NOMO-1 treated with DMSO at 0.1 percent for 48 hours (cell line): ENCODE measurements at regions not wholly inside any gene's neighbourhood (a gene's known extent, or its start where the extent isn't known, plus 50 kb on each side); places are given as distances from the start of the nearest gene placed in this dataset.
"Not testable (repeated sequence)": the region's sequence is repeated elsewhere in the genome, so short reads cannot be mapped to it uniquely, and the experiment has no call there.

Source experiments
- DNase-seq: peaks from one replicate; lab custom pipeline; 2025; ENCODE audit not compliant: unreplicated experiment; lab: John Stamatoyannopoulos, UW

DNA sequence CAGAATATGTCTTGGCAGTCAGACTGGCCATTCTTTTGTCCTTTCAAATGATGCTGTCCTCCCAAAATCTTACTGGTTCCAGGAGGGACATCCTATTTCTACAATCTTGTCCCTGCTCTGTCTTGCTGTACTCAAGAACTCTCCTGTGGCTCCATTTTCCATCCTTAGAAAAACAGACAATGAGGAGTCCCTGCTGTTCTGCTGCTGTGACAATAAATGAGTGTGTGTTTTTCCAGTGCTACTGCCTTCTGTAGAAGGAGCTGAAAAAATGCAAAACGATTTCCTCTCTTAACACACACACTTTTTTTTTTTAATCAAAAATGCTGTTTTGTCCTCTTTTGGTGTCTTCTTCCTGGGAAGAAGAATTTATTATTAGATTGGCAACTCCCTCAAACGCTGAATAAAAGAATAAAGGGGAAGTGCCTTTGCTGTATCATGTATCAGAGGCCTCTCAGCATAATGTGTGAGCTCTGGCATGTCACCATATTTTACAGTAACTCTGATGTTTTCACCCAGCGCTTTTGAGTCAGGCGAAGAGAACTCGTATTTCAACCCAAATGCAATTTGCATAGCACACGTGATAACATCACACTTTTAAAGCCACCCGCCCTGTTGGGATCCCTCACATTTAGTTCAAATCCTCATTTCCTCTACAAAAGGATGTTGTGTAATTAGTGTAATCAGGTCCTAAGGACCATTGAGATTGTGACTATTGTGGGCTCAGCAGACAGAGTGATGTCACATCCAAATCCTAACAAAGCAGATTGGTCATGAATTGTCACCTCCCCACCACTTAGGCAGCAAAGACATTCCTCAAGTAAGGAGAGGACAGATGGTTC, 496.0 kb upstream of the LARGE1 start:
- no peak for DNase-seq

DNA sequence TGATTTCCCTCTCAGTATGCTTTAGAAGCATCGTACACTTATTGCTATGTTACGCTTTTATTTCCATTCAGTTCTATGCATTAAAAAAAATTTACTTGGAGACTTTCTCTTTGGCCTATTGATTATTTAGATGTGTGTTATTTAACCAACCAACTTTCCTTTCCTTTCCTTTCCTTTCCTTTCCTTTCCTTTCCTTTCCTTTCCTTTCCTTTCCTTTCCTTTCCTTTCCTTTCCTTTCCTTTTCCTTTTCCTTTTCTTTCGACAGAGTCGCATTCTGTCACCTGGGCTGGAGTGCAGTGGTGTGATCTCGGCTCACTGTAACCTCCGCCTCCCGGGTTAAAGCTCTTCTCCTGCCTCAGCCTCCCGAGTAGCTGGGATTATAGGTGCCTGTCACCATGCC, 502.7 kb upstream of the LARGE1 start:
- DNase-seq: not testable (repeated sequence)

DNA sequence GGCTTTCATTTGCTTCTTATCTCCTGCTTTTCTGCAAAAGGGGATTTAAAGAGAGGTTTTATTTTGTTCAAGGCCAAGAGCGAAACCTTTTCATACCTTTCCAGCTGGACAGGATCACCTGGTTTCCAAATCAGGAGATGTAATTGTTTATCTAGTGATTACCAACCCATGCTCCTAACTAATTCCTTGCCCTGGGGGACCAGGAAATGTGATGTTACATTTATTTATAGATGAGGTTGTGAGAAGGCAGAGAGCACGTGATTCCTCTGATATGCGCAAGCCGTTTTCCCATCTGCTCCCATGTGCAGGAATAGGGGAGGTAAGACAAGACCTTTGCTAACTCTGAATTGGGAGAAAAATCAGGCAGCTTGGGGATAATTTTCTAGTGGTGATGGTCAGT, 507.2 kb upstream of the LARGE1 start:
- DNase-seq: no peak

DNA sequence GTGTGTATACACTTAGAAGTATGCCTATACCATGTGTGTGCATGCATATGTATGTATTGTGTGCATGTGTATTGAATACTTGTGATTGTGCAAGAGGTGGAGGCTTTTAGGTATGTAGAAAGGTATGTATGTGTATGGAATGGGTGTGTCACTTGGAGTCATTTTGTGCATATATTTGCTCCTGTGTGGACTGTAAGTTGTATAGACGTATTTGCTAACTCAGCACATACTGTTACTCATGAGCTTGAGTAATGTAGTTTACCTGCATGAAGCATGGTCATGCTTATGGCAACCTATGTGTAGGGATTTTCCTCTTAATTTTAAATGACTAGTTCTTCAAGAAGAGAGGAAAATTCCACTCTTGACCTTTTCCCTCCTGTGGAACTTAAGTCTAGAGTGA, 507.6 kb upstream of the LARGE1 start:
- DNase-seq: no peak

DNA sequence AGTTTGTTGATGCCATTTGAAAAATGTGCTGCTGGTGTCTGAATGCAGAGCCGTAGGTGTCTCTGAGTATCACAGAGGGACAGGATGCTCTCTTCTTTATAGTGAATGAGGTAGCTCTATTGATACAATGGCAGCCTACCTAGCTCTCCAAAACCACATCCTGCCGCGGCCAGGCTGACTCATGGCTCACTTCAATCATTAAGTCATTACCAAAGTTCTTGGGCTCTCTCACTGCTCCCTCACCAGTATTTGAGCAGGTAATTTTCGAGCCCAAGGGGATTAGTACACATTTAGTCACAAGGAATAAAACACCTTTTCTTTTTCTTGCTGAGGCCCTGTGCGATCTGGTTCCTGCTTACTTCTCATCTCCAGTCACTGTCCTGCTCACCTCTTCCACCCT, 509.0 kb upstream of the LARGE1 start:
- DNase-seq: no peak

GRCh38 chr22:34430386-34430785, 510.1 kb upstream of the LARGE1 start:
- no peak for DNase-seq

GRCh38 chr22:34434371-34434770, 514.1 kb upstream of the LARGE1 start:
- DNase-seq: no peak

DNA sequence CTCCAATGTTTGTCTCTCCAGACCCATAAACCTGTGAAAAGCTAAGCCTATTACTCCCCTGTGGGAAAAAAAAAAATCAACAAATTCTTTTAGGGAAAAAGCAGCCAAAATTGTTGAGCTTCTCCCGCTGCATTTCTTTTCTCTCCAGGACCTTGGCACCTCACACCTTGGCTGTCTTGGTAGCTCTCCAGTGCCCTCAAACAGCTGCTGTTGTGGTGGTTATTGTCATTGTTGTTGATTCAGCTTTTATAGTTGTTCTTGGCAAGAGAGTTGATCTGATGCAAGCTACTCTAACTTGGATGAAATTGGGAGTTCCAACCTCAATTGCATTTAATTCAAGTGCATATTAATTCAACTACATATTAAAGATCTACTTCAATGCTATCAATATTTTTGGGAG, 516.9 kb upstream of the LARGE1 start:
- no peak for DNase-seq

- no peak for DNase-seq
Observed at GRCh38 chr22:34454598-34454997, 534.3 kb upstream of the LARGE1 start.

DNA sequence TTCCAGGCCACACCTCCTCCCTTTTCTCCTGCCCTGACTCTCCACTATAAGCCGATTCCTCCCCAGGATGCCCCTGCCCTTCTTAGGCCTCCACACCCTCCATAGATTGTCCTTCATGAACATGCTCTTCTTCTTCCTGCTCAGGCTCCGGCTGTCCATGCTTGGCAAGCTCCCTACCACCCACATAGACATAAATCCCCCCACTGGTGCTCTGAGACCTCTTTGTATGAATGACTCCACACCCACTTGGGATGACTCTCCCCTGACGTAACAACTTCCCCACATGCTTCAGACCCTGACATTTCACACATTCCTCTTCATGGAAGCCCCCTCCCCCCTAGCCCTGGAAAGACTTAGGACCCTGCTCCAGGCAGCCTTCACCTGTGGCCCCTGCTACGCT, 542.5 kb upstream of the LARGE1 start:
- no peak for DNase-seq

DNA sequence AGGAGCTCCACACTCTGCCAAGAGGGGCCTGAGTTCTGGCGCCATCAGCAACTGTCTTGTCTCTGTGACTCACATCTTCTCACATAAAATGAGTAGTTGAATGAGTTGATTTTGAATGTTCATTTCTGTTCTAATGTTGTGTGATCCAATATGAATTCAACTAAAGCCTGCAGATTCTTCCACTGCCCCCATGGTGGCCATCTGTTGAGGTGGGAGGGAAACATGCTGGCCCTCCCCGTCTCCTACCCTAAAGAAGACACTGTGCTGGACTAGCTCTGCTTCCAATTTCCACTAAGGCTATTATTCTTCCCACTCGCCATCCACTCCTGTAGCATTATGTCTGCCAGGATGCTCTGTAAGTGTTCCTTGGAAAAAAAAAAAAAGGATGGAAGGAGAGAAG, 555.6 kb upstream of the LARGE1 start:
- no peak for DNase-seq

DNA sequence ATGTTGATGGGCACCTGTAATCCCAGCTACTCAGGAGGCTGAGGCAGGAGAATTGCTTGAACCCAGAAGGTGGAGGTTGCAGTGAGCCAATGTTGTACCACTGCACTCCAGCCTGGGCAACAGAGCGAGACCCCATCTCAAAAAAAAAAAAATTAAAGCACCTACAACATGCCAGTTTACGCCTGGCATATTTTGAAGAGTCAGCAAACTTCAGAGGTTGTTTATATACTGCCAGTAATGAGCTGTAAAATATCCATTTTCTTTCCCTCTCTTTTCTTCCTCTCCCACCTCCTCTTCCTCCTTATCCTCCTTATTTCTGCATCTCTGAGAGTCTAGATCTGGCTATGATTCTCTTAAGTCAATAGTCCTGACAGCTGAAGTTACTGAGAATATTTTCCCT, 556.5 kb upstream of the LARGE1 start:
- DNase-seq: no peak

- DNase-seq: no peak
Observed at GRCh38 chr22:34481090-34481489, 560.8 kb upstream of the LARGE1 start.

- DNase-seq: no peak
Observed at GRCh38 chr22:34486381-34486780, 566.1 kb upstream of the LARGE1 start.

GRCh38 chr22:34489861-34490260, 569.6 kb upstream of the LARGE1 start:
- DNase-seq: no peak

GRCh38 chr22:34490886-34491285, 570.6 kb upstream of the LARGE1 start:
- no peak for DNase-seq

GRCh38 chr22:34493486-34493885, 572.5 kb upstream of the ISX start:
- DNase-seq: no peak

DNA sequence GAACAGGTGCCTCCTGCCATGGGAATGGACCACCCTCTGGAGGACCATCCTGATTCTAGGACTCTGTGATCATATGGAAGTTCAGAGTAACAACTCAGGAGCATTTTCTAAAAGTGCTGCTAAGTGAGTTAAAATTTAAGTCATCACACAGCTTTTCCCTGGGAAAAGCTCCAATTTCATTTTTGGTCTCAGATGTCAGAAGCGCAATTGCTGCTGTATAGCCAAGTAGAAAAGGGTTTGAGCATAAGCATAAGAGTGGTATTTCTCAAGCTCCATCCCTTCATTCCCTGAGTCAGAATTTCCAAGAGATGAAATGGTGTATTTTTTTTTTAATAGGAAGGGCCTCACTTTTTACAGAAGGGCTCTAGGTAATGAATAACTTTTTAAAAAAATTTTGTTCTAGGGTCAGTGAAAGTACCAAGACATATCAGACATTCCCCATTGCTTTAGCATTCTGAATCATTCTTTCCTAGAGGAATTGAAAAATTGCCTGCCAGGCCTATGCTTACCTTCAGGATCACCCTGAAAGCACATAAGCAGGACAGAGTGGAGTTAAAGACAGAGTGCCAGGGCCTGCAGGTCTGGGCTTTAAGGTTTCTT, 564.5 kb upstream of the ISX start:
- no peak for DNase-seq

DNA sequence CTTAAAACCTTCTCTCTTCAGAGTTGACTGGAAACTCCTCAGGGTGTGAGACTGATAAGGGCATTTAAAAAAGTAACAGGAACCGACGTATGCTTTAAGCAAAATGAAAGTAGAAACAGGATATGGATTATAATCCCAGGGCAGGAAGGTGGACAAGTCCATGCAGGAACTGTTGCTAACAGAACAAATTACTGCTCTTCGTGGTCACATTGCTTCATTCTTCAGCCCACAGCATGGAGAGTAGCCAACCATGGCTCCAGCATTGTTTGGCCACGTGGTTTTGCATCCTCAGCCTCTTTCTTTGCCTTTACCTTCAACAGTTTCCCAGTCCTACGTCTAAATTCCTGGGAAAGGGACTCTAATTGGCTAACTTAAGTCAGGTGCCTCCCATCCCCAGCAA, 563.1 kb upstream of the ISX start:
- DNase-seq: no peak

DNA sequence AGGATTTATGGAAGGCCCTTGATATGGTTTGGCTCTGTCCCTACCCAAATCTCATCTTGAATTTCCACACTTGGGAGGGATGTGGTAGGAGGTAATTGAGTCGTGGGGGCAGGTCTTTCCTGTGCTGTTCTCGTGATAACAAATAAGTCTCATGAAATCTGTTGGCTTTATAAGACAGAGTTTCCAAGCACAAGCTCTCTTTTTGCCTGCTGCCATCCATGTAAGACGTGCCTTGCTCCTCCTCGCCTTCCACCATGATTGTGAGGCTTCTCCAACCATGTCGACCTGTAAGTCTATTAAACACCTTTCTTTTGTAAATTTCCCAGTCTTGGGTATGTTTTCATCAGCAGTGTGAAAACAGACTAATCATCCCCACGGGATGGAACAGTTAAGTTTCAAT, 557.2 kb upstream of the ISX start:
- DNase-seq: no peak

DNA sequence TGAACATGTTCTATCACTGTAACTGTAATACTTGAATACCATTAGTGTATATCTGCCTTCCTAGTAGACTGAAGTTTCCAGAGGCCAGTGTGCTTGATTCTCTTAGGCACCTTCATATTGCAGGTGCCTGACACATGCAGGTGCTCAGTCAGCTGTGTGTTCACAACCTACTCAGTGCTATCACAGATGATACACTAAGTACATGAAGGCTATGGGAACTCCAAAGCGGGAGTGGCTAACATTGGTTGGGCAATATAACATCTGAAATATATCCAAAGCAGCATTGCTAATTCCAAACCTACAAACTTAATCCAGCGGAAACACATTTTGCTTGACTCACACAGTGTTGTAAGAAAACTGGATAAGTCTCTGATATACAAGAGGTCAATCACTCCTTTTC, 539.3 kb upstream of the ISX start:
- no peak for DNase-seq

GRCh38 chr22:34534101-34534500, 531.9 kb upstream of the ISX start:
- DNase-seq: no peak

GRCh38 chr22:34567367-34567766, 498.6 kb upstream of the ISX start:
- DNase-seq: no peak
